Epithelial cell of prostate (primary cell): ENCODE measurements at regions not wholly inside any gene's neighbourhood (a gene's known extent, or its start where the extent isn't known, plus 50 kb on each side); places are given as distances from the start of the nearest gene placed in this dataset.
"Not testable (repeated sequence)": the region's sequence is repeated elsewhere in the genome, so short reads cannot be mapped to it uniquely, and the experiment has no call there.

Experiments used
- DNase-seq: peaks from one replicate; pipeline ENCODE4 v3.0.0-alpha.2; 2011; ENCODE audit warnings: low read depth, low spot score
- H3K27ac ChIP-seq: fragments of 450-650 bp; 2 replicates; pipeline ENCODE4 v1.5.1; 2017; ENCODE audit warnings: mild to moderate bottlenecking

- H3K27ac ChIP-seq, result no peak overlapping the region
- DNase-seq, result no peak
Measured at GRCh38 chr5:114116981-114117380, 244.9 kb upstream of the KCNN2 start.

- no peak for DNase-seq
- H3K27ac ChIP-seq, result no peak overlapping the region
Measured at GRCh38 chr5:114118511-114118910, 243.4 kb upstream of the KCNN2 start.

- DNase-seq, result no peak
- no peak overlapping the region for H3K27ac ChIP-seq
Measured at GRCh38 chr5:114120166-114120565, 241.7 kb upstream of the KCNN2 start.

GRCh38 chr5:114122852-114123251 lies 239.0 kb upstream of the KCNN2 start:
- H3K27ac ChIP-seq, result no peak overlapping the region
- no peak for DNase-seq

GRCh38 chr5:114123654-114124053 lies 238.2 kb upstream of the KCNN2 start:
- no peak for DNase-seq
- H3K27ac ChIP-seq, result no peak overlapping the region

- DNase-seq, result no peak
- no peak overlapping the region for H3K27ac ChIP-seq
Measured at GRCh38 chr5:114146398-114146797, 215.5 kb upstream of the KCNN2 start.

GRCh38 chr5:114148253-114148652 lies 213.6 kb upstream of the KCNN2 start:
- DNase-seq, result no peak
- no peak overlapping the region for H3K27ac ChIP-seq

GRCh38 chr5:114148728-114149127 lies 213.1 kb upstream of the KCNN2 start:
- not testable (repeated sequence) for DNase-seq, H3K27ac ChIP-seq

- DNase-seq, result no peak
Measured at GRCh38 chr5:114152656-114153360, 209.1 kb upstream of the KCNN2 start.

GRCh38 chr5:114153392-114153791 lies 208.5 kb upstream of the KCNN2 start:
- no peak overlapping the region for H3K27ac ChIP-seq
- no peak for DNase-seq

More at GRCh38 chr5:114152656-114153360, 209.1 kb upstream of the KCNN2 start:
- no peak overlapping the region for H3K27ac ChIP-seq

- DNase-seq, result no peak
- no peak overlapping the region for H3K27ac ChIP-seq
Measured at GRCh38 chr5:114153833-114154232, 208.0 kb upstream of the KCNN2 start.

- no peak overlapping the region for H3K27ac ChIP-seq
- no peak for DNase-seq
Measured at GRCh38 chr5:114166081-114166480, 195.8 kb upstream of the KCNN2 start.

- DNase-seq, result no peak
- no peak overlapping the region for H3K27ac ChIP-seq
Measured at GRCh38 chr5:114174131-114174530, 187.7 kb upstream of the KCNN2 start.

GRCh38 chr5:114174837-114175236 lies 187.0 kb upstream of the KCNN2 start:
- H3K27ac ChIP-seq, result no peak overlapping the region
- DNase-seq, result no peak

GRCh38 chr5:114176356-114176755 lies 185.5 kb upstream of the KCNN2 start:
- no peak overlapping the region for H3K27ac ChIP-seq
- no peak for DNase-seq

GRCh38 chr5:114179134-114179533 lies 182.7 kb upstream of the KCNN2 start:
- no peak for DNase-seq

GRCh38 chr5:114184006-114184405 lies 177.9 kb upstream of the KCNN2 start:
- DNase-seq, result no peak

More at GRCh38 chr5:114179134-114179533, 182.7 kb upstream of the KCNN2 start:
- no peak overlapping the region for H3K27ac ChIP-seq

GRCh38 chr5:114185274-114185673 lies 176.6 kb upstream of the KCNN2 start:
- H3K27ac ChIP-seq, result no peak overlapping the region
- DNase-seq, result no peak

More at GRCh38 chr5:114184006-114184405, 177.9 kb upstream of the KCNN2 start:
- no peak overlapping the region for H3K27ac ChIP-seq

- DNase-seq, result no peak
- no peak overlapping the region for H3K27ac ChIP-seq
Measured at GRCh38 chr5:114191441-114191840, 170.4 kb upstream of the KCNN2 start.

GRCh38 chr5:114192108-114192507 lies 169.8 kb upstream of the KCNN2 start:
- DNase-seq, result no peak
- H3K27ac ChIP-seq, result no peak overlapping the region

GRCh38 chr5:114201332-114201731 lies 160.5 kb upstream of the KCNN2 start:
- no peak overlapping the region for H3K27ac ChIP-seq
- no peak for DNase-seq

GRCh38 chr5:114204923-114205322 lies 156.9 kb upstream of the KCNN2 start:
- H3K27ac ChIP-seq, result no peak overlapping the region
- no peak for DNase-seq
